Activated T-cell treated with anti-CD3 and anti-CD28 coated beads, Interleukin-2, amount 50 U/mL, for 1 hour (primary cell): ENCODE measurements at regions not wholly inside any gene's neighbourhood (a gene's known extent, or its start where the extent isn't known, plus 50 kb on each side); places are given as distances from the start of the nearest gene placed in this dataset.

ENCODE experiments used
- DNase-seq: peaks from one replicate; pipeline ENCODE4 v3.0.0-alpha.2; 2020

DNA sequence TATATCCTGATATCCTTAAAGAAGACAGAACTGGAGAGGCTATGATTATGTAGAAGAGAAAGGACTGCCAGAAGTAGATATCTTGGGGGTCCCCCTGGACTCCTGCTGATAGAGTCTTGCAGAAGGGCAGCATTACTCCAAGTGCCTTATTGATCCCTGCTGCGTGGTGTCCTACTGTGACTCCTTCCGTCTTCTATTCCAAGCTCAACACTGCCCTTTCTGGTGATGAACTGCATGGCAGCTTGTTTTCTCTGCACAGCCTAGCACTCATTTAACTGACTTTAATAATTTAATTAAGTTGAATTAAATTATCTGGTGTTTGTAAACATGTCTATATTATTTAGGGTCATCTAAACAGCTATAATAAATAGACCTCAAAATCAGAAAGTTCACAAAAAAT is 194.1 kb upstream of the DSEL start:
- DNase-seq: no peak

DNA sequence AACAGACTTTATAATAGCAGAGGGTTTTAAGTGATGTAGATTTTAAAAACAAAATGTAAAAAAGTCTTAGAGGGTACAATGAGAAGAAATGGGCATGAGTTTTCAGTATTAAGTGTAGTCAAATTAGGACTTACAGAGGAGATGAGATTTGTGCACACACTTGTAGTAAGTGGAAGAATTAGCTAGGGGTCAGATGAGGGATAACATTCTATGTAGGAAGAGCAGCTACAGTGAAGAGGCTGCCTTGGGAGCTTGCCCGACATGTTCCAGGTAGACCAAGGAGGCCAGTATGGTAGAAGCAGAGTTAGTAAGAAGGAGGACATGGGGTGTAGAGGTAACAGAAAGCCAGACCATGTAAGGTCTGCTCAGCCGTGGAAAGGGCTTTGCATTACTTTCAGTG is 189.2 kb upstream of the DSEL start:
- DNase-seq: no peak

DNA sequence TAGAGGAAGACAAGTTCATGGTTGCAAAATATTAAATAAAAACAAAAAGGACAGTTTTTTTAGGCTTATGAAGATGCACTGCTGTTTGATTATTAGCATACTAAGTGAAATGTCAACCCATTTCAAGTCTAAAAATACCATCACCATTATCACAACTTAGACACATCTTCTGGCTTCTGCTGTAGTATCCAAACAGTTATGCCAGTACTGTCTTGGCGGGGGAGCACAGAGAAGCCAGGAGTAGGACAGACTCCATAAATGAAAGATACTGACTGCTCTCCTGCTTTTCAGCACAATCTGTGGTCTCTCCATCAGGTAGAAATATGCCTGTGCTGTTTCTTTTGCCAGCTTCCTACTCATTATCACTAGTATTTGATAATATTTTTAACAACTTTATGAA is 179.2 kb upstream of the DSEL start:
- no peak for DNase-seq

DNA sequence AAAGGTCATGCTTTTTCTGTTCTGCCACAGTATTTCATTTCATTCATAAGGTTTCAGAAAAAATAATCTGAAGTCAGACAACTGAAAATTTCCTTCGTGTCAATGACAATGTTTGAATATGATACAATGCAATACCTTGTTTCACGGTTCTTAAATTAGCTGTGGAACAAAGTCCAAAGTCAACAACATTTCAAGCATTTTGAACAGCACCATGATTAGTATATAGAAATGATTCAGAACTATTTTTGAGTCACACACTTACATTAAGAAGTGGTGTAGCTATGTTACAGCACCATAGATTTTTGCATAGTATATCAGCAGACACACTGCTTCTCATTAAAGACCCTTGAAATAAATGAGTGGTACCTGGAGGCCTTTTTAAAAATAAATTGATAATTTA is 178.3 kb upstream of the DSEL start:
- DNase-seq: no peak

DNA sequence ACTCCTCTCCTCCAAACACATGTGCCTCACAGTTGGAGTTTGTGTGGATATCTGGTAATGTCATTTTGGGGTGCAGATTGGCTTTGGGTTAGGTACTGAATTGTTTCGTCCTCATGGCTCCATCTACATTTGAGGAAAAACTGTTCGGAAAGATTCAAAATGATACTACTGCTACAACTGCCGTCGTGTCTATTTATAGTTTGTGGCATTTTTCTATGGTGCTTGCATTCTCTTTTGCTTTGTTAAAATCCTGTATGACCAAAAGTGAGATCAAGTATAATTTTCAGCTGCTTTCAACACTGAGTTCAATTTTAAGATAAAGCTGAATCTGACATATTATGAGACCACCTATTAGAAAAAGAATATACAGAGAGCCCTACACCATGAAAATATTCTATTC is 176.3 kb upstream of the DSEL start:
- DNase-seq: no peak

DNA sequence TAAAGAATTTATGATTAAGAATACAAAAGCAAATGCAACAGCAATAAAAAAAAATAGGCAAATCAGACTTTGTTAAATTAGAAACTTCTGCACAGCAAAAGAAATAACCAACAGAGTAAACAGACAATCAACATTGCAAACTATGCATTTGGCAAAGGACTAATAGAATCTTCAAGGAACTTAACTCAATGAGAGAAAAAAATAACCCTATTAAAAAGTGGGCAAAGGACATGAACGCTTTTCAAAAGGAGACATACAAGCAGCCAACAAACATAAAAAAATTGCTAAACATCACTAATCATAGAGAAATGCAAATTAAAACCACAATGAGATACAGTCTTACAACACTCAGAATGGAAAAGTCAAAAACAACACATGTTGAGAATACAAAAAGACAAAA is 166.0 kb upstream of the DSEL start:
- no peak for DNase-seq

DNA sequence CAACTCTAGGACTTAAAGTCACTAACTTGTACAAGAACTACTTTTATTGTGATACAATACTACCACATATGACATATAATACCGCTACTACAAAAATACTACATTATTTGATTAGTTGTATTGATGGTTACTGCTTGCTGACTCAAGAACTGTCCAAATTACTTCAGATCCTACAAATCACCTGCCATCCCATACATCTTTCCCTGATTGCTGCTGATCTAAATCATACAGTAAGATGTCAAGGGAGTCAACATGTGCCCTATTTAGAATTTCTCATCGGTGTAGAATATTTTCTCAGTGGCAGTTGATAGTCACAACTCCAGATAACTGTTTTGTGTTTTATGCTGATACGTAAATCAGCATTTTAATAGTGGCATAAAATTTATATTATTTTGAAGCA is 161.0 kb upstream of the DSEL start:
- DNase-seq: no peak

DNA sequence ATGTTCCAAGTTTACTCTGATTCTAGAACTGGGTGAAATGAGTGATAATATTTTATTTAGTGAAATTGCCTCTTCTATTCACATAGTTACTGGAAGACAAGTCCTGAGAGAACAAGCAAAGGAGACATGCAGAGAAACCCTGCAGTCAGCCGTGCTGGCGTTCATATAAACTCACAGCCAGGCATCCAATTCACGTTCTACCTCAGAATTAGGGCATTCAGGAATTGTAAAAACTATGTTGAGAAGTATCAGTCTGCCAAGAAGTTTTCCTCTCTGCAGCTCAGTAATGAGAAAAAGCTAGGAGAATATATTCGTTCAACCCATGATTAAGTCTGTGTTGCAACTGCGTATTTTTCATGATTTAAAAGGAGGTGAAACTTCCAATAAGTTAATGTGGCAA is 156.2 kb upstream of the DSEL start:
- DNase-seq: no peak

DNA sequence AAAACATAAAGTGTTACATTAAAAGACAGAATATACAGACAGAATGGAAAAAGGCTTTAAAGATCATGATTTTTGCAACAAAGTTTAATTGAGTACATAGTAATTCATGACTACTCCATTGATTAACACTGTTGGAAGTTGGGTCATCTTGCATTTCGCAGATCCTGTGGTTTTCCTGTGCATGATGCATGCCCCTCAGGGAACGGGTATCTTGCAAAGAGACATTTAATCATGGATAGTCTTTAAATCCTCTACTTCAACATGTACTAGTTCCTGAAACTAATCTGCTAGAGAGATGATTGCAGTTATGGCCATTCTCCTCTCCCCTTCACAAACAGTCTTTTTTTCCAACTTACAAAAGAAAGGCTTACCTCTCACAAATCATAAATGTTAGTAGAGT is 155.6 kb upstream of the DSEL start:
- DNase-seq: no peak

DNA sequence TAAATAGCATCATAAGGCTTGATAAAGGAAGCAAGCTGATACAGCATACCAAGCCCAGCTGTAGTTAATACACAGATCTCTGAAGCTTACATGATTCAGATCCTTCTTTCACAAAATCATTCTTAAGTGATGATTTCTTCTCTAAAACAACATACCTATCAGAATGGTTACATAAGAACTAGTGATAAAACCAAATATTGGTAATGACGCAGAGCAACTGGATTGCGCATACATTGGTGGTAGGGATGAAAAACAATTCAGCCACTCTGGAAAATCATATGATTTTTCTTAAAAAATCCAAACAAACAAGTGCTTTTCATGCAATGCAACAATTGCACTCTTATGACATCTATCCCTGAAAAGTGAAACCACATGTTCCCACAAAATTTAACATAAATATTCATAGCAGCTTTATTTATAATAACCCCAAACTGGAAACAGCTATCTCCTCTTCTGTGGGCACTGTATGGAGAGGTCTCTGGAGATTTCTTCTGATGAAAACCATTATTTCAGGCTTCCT is 153.6 kb upstream of the DSEL start:
- DNase-seq: no peak

DNA sequence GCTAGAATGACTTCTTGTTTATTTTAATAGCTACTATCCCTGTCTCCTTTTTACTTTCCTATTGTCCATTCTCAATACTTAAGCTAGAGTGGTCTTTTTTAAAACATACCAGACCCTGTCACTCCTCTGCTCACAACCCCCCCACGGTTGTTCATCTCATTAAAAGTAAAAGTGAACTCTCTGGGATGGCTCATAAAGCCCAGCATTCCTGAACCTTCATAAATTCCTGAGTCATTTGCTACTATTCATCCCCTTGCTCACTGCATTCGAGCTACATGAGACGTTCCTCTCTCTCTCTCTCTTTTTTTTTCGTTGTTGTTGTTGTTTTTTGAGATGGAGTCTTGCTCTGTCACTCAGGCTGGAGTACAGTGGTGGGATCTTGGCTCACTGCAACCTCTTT is 148.7 kb upstream of the DSEL start:
- no peak for DNase-seq

DNA sequence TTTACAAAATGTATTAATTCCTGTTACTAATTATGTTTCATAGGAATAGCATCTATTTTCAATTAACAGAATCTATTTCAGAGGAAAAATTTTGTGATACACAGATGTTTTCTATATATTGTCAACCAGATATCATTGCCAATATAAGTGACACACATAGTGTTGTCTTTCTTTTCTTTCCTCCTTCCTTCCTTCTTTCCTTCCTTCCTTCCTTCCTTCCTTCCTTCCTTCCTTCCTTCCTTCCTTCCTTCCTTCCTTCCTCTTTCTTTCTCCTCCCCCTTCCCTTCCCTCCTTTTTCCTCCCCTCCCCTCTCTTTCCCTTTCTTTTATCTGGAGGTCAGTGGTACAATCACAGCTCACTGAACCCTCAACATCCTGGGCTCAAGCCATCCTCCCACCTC is 146.5 kb upstream of the DSEL start:
- DNase-seq: no peak

DNA sequence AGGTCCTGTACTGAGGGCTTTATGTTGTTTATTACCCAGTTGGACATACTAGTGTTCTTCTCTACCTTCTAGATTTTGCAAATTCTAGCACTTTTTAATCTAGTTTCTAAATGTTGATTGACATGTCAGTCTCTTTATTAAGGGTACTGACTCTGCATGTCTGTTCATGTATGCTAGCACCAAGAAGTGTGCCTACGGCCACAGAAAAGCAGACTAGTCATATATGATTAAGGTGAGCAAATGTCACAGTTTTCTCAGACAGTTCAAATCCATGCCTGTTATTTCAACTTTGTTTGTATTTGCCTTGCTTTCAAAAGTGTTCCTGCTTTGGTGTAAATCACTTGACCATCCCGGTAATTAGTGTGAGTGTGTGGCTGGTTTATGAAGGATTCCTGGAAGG is 145.0 kb upstream of the DSEL start:
- DNase-seq: no peak

DNA sequence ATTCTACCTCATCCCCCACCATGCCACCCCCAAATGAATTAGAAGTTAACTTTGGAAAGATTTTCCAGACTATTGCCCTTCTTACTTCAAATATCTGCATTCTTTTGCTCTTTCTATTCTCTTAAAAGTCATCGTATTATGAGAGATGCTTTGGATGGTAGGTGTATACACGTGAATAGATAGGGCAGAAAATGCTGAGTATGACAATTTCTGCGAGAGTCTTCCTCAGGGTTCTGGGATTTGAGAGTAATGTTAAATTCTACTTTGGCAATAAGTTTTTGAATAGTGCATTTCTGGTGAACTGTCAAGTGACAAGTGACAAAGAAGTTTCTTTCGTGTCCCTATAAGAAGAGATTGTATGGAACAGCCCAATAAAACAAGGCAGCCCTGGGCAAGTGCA is 137.6 kb upstream of the DSEL start:
- no peak for DNase-seq

DNA sequence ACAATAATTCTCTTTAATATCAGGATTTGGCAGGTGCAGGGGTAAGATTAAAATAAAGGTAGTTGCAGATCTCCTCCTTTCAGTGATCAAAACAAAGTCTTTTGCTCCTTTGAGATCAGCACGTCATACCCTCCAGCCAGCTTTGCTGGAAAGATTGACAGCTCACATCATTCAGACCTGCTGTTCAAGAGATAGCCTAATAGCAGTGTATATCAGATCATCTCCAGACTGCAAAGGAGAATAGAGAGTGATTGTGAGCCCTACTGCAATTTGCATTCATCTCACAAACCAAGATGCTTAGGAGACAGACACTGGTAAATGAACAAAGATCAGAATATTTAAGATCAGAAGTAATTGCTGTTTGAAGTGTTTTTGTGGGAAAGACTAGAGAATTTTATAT is 135.8 kb upstream of the DSEL start:
- no peak for DNase-seq

DNA sequence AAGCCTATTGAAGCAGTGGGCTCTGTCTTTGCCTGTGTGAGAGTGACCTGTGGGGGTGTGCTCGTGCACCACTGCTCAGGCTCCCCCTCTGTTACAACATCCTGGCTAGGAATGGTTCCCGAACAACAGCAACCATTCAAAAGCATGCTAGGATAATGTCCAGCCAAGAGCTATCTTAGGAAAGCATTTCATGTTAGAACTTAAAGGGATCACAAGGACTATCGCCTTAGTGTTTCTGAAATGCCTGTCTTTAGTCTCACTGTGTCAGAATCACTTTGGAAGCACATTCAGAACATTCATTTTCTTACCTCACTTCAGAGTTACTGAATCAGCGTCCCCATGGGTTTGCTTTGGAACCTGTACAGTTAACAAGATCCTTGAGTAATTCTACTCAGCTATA is 134.9 kb upstream of the DSEL start:
- no peak for DNase-seq

DNA sequence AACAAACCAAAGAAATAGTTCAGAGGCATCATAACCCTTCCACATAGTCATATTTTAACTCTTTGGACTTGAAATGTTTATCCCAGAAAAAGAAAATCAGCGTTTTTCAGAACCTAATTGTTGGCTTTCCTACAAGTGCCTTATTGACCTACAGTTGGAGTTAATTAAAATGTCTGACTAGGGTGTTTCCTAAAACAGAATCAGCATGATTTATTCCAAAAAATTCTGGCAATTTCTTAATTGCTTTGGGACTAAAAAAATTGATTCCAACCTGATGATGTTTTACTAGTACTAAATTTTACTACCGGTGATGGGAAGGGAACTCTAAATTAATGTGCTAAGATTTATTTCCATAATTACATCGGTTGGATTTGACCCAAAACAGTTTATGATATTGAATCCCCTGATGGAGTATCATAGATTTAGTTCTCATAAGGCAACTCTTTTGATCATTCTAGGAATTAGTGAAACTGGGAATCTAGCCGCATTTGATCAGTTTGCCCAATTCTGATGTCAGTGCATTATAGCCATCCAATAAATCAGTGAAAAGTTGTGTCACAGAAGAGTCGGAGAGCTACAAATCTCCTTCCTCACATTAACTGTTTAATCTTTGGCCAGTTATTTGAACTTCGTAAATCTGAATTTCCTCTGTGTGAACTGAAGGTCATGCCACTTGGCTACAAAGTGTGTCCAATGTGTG is 134.3 kb upstream of the DSEL start:
- no peak for DNase-seq

DNA sequence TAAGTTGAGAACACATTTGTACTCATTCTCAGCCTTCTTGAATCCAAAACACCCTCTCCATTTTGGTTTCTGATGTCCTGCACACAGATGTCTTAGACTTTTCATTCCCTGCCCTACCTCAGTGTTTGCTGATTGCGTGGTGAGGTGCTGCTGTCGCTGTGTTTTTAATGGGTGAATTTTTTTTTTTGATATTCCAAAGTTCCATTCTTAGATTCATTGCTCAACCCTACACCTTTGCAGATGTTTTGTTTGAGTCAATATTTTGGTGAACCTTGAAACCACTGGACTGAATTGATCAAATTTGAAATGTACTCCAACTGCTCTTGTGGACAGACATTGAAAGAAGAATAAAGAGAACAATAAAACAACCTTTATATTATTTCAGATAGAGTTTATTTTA is 130.4 kb upstream of the DSEL start:
- DNase-seq: no peak

DNA sequence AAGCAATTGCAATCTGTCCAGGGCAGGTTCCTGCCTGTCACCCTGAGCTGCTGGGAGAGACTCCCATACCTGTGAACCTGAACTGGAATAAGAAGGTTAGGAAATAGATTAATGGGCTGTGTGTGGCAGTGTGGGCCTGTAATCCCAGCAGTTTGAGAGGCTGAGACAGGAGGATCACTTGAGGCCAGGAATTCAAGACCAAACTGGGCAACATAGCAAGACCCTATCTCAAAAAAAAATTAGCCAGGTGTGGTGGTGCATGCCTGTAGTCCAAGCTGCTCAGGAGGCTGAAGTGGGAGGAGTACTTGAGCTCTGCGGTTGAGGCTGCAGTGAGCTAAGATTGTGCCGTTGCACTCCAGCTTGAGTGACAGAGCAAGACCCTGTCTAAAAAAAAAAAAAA is 127.7 kb upstream of the DSEL start:
- no peak for DNase-seq

DNA sequence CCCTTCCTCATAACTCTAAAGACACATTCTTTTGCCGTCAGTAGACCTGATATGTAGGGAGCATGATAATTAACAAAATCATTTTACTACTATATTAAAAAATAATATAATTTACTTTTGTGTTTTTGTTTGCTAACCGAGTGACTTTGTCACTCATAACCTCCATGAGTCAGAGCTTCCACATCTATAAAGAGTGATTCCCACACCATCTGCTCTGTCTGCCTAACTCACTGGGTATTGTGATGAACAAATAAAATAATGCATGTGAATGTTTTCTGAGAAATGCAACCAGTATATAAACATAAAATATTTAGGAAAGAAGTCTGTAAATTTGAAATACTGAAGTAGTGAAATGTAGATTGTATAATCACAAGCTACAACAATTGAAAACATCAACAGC is 123.4 kb upstream of the DSEL start:
- no peak for DNase-seq

DNA sequence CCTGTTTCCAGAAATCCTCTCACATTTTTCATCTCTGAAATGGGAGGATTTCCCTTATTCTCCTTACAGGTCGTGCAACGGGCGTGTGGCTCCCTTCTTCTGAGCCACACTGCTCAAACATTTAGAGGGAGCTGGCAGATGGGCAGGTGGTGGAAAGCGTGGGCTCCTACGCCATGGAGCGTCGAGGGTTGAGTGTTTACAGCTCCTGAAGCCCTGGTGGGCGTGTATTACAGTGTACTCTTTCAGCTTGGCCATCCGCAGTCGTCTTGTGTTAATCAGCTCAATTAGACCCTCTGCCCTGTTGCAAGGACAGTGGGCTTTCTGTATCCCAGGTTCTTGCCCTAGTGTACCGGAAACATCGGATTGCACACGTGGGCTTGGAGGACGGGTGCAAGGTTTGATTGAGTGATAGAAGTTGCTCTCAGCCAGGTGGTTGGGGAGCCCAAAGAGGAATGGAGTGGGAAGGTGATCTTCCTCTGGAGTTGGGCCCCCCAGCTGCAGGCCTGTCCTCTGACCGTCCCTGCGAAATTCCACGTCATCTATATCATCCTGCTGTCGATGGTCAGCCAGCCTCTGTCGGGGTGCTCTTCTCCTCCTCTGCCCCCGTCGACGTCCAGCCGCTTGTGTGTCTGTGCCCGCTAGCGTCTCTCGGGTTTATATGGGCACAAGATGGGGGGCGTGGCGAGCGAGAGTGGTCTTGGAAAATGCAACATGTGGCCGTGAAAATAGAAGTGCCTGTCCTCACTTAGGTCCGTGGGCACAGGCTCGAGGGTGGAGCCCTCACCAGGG is 120.3 kb upstream of the DSEL start:
- DNase-seq: no peak

DNA sequence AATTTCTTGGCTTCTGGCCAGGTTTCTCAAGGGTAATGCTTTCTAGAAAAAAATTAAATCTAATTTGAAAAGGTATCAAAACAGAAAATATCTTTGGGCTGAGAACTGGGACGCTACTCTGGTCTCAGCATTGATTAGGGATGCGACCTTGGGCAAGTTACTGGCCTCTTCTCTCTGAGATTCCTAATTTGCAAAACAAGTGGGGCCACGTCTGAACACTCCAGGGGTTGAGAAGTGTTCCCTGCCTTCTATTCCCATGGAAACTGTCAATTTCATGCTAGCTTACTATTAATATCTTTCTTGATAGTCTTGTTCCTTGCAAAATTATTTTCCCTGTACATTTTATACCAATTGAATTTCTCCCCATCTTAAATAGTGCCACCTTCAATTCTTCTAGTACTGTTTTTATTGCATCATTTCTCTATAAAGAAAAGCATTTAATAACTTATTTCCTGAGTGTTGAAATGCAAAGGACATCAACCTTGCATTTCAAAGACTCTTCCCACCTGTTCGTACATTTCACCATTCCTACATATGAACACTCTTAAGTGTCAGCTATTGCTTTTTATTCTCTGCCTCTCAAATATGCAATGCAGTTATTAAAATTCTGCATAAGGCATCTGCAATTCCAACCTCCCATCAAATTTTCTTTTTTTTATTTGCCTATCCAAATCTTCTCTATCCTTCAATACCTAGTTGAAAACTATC is 118.3 kb upstream of the DSEL start:
- DNase-seq: no peak

DNA sequence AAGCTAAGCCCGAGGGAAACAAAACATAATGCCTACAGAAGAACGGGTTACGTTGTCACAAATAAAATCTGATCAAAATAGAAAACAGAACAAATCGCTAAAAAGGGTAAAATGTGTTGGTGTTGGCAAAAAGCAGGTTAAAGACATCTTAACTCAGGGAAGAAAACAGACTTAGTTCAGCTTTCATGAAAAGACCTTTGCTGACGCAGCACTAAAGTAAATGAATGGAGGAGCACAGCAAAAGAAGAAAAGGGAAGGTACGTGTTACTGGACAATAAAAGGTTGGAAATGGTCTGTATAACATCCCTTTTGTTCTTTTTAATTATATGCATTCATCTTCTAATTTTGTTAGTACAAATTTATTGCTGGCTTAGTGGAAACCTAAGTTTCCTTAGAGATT is 117.4 kb upstream of the DSEL start:
- DNase-seq: no peak

DNA sequence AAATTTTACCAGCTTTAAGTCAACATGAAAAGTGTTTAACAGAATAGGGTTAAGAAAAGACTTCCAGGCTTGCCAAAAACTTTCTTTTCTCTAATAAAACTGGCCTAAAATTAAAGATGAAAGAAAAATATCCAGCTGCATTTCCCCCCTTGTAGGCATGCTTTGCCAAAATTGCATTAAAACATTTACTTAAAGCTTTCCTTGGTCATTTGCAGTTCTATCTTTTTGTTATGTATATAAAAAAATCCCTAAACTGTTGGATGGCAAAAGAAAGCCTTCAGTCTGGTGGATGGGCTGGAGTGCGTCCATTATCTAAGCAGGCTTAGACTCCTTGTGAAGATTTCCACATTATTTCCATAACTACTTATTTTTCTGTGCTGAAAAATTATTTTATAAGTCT is 105.4 kb upstream of the DSEL start:
- DNase-seq: no peak
